ENCODE measurements at regions not wholly inside any gene's neighbourhood (a gene's known extent, or its start where the extent isn't known, plus 50 kb on each side); places are given as distances from the start of the nearest gene placed in this dataset.

GRCh38 chr5:6979061-6979460 is 265.8 kb downstream of the TENT4A start:
- peaks cover 11% of the 10 kb centered on the region for H3K4me1 Mint-ChIP-seq
- peaks cover 3% of the 10 kb centered on the region; the same call in 1 of the 2 replicates for H3K27me3 Mint-ChIP-seq (ENCODE audit: low read depth)
- H3K36me3 Mint-ChIP-seq, result no peaks in the 10 kb centered on the region
- no peak overlapping the region for H3K27ac Mint-ChIP-seq
- no peak overlapping the region for H3K4me3 Mint-ChIP-seq
- no peak for DNase-seq (ENCODE audit: low spot score)
- ChIA-PET POLR2A (no interaction called here), CTCF (no interaction called here)
- H3K9me3 Mint-ChIP-seq, result no peaks in the 10 kb centered on the region
- no peak for ATAC-seq
- TF ChIP-seq ELF4 (CRISPR knock-in tag; IDR thresholded peaks at IDR 0.05; ENCODE audit: low read depth) (no peak), JUN (CRISPR knock-in tag; IDR thresholded peaks at IDR 0.05) (no peak), ZNF532 (CRISPR knock-in tag; IDR thresholded peaks at IDR 0.05; ENCODE audit: borderline replicate concordance) (no peak), OVOL2 (CRISPR knock-in tag; IDR thresholded peaks at IDR 0.05; ENCODE audit: borderline replicate concordance) (no peak), TEAD4 (CRISPR knock-in tag; IDR thresholded peaks at IDR 0.05) (no peak), ZNF671 (CRISPR knock-in tag; IDR thresholded peaks at IDR 0.05) (no peak)

- H3K27ac Mint-ChIP-seq, result no peak overlapping the region
- H3K36me3 Mint-ChIP-seq, result no peaks in the 10 kb centered on the region
- TF ChIP-seq HMGA2 (CRISPR knock-in tag; IDR thresholded peaks at IDR 0.05) (no peak), GABPB1 (CRISPR knock-in tag; IDR thresholded peaks at IDR 0.05) (no peak), ZSCAN18 (CRISPR knock-in tag; IDR thresholded peaks at IDR 0.05) (no peak), RORB (CRISPR knock-in tag; IDR thresholded peaks at IDR 0.05) (no peak), NFE2L1 (CRISPR knock-in tag; IDR thresholded peaks at IDR 0.05) (no peak), CREB1 (CRISPR knock-in tag; IDR thresholded peaks at IDR 0.05) (no peak), CBFB (CRISPR knock-in tag; IDR thresholded peaks at IDR 0.05; ENCODE audit: low read depth) (no peak), ZNF532 (CRISPR knock-in tag; IDR thresholded peaks at IDR 0.05; ENCODE audit: borderline replicate concordance) (no peak), ESRRA (CRISPR knock-in tag; IDR thresholded peaks at IDR 0.05; ENCODE audit: borderline replicate concordance) (no peak)
- H3K4me3 Mint-ChIP-seq, result no peak overlapping the region
- no peaks in the 10 kb centered on the region; the same call in none of the 2 replicates for H3K27me3 Mint-ChIP-seq (ENCODE audit: low read depth)
- H3K4me1 Mint-ChIP-seq, result peaks cover 13% of the 10 kb centered on the region
- no peak for DNase-seq (ENCODE audit: low spot score)
- no peak for ATAC-seq
- H3K9me3 Mint-ChIP-seq, result no peaks in the 10 kb centered on the region
- ChIA-PET POLR2A (no interaction called here), CTCF (interaction anchor here (0.8 kb wide), 1 partner anchor 169 kb away, joined by 3 read pairs; no protein-coding TSS in a partner anchor)
These were observed 276.0 kb downstream of the TENT4A start for GRCh38 chr5:6989230-6989629.
